ENCODE measurements at regions not wholly inside any gene's neighbourhood (a gene's known extent, or its start where the extent isn't known, plus 50 kb on each side); places are given as distances from the start of the nearest gene placed in this dataset.
"Not testable (repeated sequence)": the region's sequence is repeated elsewhere in the genome, so short reads cannot be mapped to it uniquely, and the experiment has no call there.

GRCh38 chr14:106722813-106723687 is 1196.7 kb downstream of the TMEM121 start:
- not testable (repeated sequence) for DNase-seq (ENCODE audit: low spot score)

DNA sequence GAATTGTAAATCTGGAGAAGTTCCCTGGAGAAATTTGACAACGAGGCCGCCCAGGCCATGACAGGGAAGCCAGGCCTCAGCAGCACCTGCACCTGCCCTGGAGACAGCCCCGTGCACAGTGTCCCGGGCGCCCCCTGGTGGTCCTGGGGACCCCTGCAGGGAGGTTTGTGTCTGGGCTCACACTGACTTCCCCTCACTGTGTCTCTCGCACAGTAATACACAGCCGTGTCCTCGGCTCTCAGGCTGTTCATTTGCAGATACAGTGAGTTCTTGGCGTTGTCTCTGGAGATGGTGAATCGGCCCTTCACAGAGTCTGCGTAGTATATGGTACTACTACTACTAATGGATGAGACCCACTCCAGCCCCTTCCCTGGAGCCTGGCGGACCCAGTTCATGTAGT is 1201.6 kb downstream of the TMEM121 start:
- peak; percentile 36 for DNase-seq (ENCODE audit: low spot score)

- no peak for DNase-seq (ENCODE audit: low spot score)
Observed at GRCh38 chr14:106728611-106729010, 1202.2 kb downstream of the TMEM121 start.

DNA sequence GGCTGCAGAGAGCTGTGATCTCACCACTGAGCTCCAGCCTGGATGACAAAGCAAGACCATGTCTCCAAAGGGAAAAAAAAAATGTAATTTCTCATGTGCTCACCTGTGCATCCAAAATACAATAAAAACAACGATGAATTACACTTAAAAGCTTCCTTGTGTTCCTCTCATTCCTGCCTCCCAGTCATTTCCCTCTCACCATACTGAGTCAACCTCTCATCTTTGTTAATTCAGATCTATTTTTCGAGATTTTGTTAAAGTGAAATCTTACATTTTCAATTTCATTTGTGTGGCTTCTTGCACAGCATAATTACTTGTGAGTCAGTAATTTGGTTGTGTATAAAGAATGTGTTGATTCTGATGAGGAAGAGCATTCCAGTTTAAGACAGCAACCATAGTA is 1203.2 kb downstream of the TMEM121 start:
- no peak for DNase-seq (ENCODE audit: low spot score)

DNA sequence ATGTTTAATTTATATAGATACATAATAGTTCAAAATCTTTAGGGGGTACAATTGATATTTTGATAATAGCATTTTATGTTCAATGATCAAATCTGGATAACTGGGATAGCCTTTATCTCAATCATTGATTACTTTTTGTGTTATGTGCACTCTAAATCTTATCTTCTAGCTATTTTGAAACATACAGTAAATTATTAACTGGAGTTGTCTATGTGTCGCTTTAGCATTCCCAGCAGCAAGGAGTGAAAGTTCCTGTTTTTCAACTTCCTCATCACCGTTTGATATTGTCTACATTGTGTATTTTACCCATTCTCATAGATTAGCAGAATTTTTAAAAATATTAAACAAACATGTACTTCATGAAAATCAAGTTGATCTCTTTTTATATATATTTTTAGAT is 1207.4 kb downstream of the TMEM121 start:
- DNase-seq (ENCODE audit: low spot score), result no peak

GRCh38 chr14:106737021-106737420 is 1210.6 kb downstream of the TMEM121 start:
- no peak for DNase-seq (ENCODE audit: low spot score)

GRCh38 chr14:106738075-106738474 is 1211.7 kb downstream of the TMEM121 start:
- peak; percentile 59 for DNase-seq (ENCODE audit: low spot score)

DNA sequence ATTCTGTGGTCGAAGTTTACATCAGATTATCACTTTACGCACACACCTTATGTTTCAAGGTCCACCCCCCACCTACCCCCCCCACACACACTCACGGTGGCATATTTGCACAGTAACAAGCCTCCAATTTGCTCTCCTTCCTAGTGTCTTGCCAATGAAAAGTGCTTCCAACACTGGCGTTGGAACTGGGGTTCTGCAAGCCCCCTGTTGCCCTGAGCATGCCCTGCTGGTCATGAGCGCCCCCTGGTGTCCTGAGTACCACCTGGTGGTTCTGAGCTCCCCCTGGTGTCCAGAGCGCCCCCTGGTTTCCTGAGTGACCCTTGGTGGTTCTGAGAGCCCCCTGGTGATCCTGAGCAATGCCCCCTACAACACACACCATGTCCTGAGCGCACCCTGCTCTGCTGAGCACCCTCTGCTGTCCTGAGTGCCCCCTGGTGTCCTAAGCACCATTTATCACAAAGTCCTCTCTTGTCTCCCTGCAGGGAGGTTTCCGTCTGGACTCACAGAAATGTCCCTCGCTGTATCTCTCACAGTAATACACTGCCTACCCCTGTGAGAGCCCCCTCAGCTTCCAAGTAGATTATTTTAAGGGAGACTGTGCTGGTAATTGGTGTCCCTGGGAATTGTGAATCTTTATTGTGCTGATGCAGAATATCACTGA is 1212.3 kb downstream of the TMEM121 start:
- DNase-seq (ENCODE audit: low spot score), result peak; percentile 39

GRCh38 chr14:106741086-106741827 is 1214.9 kb downstream of the TMEM121 start:
- DNase-seq (ENCODE audit: low spot score), result peak; percentile 91

- peak; percentile 66 for DNase-seq (ENCODE audit: low spot score)
Observed at GRCh38 chr14:106745016-106745767, 1218.8 kb downstream of the TMEM121 start.

GRCh38 chr14:106750089-106750488 is 1223.7 kb downstream of the TMEM121 start:
- DNase-seq (ENCODE audit: low spot score), result not testable (repeated sequence)

GRCh38 chr14:106753751-106754150 is 1227.4 kb downstream of the TMEM121 start:
- DNase-seq (ENCODE audit: low spot score), result peak; percentile 33

- not testable (repeated sequence) for DNase-seq (ENCODE audit: low spot score)
Observed at GRCh38 chr14:106757444-106757843, 1231.1 kb downstream of the TMEM121 start.

GRCh38 chr14:106761886-106762816 is 1235.8 kb downstream of the TMEM121 start:
- peak; percentile 44 for DNase-seq (ENCODE audit: low spot score)

DNA sequence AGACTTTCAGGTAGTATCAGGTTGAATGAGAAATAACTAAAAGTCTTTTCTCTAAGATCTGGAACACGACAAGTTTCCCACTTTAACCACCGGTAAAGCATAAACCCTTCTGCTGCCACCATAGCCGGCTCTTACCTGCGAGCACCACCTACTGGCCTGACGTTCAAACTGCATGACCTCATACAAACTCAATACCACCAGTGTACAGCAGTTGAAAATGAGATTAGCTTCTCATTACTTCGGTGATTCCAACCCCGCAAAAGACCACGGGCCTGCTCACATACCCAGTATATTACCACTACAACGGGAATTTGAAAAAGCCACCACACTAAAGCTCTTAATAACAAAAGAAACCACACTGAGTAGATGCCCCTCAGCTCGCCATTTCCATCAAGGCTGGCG is 1238.6 kb downstream of the TMEM121 start:
- DNase-seq (ENCODE audit: low spot score), result peak; percentile 61

DNA sequence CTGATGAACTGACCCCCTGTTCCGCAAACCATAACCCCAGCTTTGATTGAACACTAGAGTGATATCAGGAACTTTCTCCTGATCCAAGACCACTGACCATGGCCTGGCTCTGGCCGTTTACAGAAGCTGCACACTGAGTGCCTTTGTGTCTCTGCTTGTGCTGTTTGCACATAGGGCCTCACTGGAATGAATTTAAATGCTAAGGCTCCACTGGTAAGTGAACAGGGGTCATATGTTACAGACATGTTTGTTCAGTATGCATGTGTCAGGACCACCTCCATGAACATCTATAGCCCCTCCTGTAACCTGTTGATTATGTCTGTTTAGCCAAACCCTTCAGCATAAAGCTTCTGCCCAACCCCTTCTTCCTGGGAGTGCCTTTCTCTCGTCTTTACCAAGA is 1239.8 kb downstream of the TMEM121 start:
- DNase-seq (ENCODE audit: low spot score), result peak; percentile 43

- peak; percentile 93 for DNase-seq (ENCODE audit: low spot score)
Observed at GRCh38 chr14:106766551-106767277, 1240.3 kb downstream of the TMEM121 start.

DNA sequence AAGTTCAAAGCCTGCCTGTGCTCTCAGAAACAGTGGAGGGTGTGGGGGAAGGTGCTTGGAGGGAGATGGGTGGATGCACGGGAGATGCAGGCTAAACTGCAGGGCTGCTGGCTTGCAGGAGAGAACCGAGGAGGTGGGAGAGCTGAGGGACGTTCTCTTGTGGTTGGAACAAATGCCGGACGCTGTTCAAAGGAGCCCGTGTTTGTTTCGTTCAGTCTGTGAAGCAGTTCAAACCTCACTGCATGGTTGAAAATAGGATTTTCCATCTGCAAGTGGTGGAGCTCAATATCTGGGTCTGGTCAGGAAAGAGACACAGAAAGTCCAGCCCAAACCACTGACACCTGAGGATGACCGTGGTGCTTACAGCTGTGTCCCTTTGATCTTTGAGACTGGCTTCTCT is 1241.8 kb downstream of the TMEM121 start:
- DNase-seq (ENCODE audit: low spot score), result peak; percentile 47

GRCh38 chr14:106768972-106769700 is 1242.8 kb downstream of the TMEM121 start:
- DNase-seq (ENCODE audit: low spot score), result peak; percentile 76
